SK-N-MC (cell line): ENCODE measurements at regions not wholly inside any gene's neighbourhood (a gene's known extent, or its start where the extent isn't known, plus 50 kb on each side); places are given as distances from the start of the nearest gene placed in this dataset.
"Not testable (repeated sequence)": the region's sequence is repeated elsewhere in the genome, so short reads cannot be mapped to it uniquely, and the experiment has no call there.

Source experiments
- DNase-seq: peaks from one replicate; pipeline ENCODE4 v3.0.0-alpha.2; 2011; ENCODE audit warnings: low read depth, low spot score
- H3K27ac ChIP-seq: fragments of 200-600 bp; sonication (generic); 2 replicates; pipeline ENCODE4 v1.5.1; 2016; ENCODE audit warnings: mixed run types
- H3K36me3 ChIP-seq: fragments of 200-600 bp; sonication (generic); 2 replicates; pipeline ENCODE4 v1.6.1; 2017; ENCODE audit warnings: antibody characterized with exemption, low read length, mixed read lengths; ENCODE audit not compliant: insufficient read depth
- H3K4me3 ChIP-seq: fragments of 200-600 bp; sonication (generic); 2 replicates; pipeline ENCODE4 v1.5.1; 2016
- H3K9ac ChIP-seq: fragments of 200-600 bp; sonication (generic); 2 replicates; pipeline ENCODE4 v1.8.0; 2017; ENCODE audit warnings: mixed run types, mixed read lengths; ENCODE audit not compliant: insufficient read length
- H3K9me3 ChIP-seq: fragments of 200-600 bp; sonication (generic); 2 replicates; pipeline ENCODE4 v1.6.1; 2017; ENCODE audit warnings: low read depth, mild to moderate bottlenecking, antibody characterized with exemption, low read length, moderate library complexity, mixed read lengths
- EZH2 ChIP-seq: fragments of 200-600 bp; sonication (generic); IDR thresholded peaks from one replicate; pipeline ENCODE4 v1.6.1; 2017; ENCODE audit warnings: antibody characterized with exemption
- FOXP2 ChIP-seq: optimal IDR thresholded peaks from 2 replicates; pipeline ENCODE3; 2011; ENCODE audit warnings: mild to moderate bottlenecking, moderate library complexity; ENCODE audit not compliant: insufficient read depth; ENCODE audit errors: extremely low read length, control extremely low read depth
- POLR2AphosphoS5 ChIP-seq: IDR thresholded peaks from 2 replicates; pipeline ENCODE4 v1.6.1; 2012; ENCODE audit warnings: mild to moderate bottlenecking, low read depth, low read length, borderline replicate concordance

DNA sequence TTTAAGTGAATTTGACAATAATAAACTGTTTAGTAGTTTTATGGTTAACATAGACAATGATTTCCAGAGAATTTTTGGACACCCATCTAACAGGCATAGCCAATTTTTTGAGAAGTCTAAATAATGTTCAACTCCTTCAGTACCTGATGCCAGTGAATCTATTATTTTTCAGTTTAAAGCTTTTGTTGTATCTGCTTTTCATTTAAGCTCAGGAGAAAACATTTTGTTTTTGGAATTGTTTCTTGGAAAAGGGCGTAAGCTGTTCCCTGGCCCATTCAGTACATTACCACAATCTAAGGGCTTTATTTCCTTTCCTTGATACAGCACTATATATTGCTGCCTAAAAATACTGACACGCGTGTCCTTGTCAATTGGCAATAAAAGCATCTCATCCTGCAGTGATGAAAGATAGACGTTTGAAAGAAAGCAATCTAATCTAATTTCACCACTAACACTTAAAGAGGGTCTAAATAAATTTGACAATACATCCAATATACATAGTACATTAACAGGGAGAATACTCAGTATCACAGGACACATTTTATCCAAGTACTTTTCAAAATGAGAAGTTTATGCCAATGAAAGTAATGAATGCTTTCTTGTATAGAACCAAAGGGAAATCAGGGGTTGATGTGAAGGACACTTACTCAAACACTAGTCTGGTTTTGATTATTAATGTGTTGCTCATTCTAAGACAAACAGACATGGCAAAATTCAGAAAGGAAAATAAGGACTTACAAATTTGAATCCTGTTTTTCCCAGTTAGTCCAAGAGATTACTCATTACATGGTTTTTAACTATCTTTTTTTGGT lies 104.2 kb upstream of the LGR5 start:
- Histone ChIP-seq H3K9me3 (0 out of 2 replicates have a peak, but pooled peaks cover 4% of the 10 kb centered on the region), H3K4me3 (no peak overlapping the region), H3K36me3 (no peaks in the 10 kb centered on the region), H3K9ac (no peak overlapping the region), H3K27ac (no peak overlapping the region)
- DNase-seq, result no peak
- TF ChIP-seq EZH2 (no peak), FOXP2 (no peak), POLR2AphosphoS5 (no peak)

- no peak for DNase-seq
- H3K4me3 ChIP-seq, result no peak overlapping the region
- H3K9ac ChIP-seq, result no peak overlapping the region
- TF ChIP-seq POLR2AphosphoS5 (no peak), EZH2 (no peak), FOXP2 (no peak)
- 0 out of 2 replicates have a peak, but pooled peaks cover 3% of the 10 kb centered on the region for H3K9me3 ChIP-seq
- H3K27ac ChIP-seq, result no peak overlapping the region
- H3K36me3 ChIP-seq, result no peaks in the 10 kb centered on the region
Measured at GRCh38 chr12:71333418-71333817, 106.2 kb upstream of the LGR5 start.

- Histone ChIP-seq H3K27ac (no peak overlapping the region), H3K9ac (no peak overlapping the region), H3K4me3 (no peak overlapping the region), H3K9me3 (no peaks in the 10 kb centered on the region), H3K36me3 (no peaks in the 10 kb centered on the region)
- DNase-seq, result no peak
- no peak for TF ChIP-seq POLR2AphosphoS5
- no peak for TF ChIP-seq FOXP2
- TF ChIP-seq EZH2, result no peak
Measured at GRCh38 chr12:71329956-71330355, 109.6 kb upstream of the LGR5 start.

DNA sequence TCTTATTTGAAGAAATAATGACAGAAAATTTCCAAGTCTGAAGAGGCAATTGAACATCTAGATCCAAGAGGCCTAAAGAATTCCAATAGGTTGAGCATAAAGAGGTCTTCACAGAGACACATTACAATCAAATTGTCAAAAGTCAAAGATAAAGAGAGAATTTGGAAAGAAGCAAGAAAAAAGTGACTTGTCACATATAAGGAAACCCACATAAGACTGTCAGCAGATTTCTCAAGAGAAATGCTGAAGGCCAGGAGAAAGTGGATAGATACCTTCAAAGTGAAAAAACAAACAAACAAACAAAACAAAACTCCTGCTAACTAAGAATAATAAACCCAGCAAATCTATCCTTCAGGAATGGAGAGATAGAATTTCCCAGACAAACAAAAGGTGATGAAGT lies 118.1 kb upstream of the LGR5 start:
- Histone ChIP-seq H3K9ac (no peak overlapping the region), H3K27ac (no peak overlapping the region), H3K36me3 (no peaks in the 10 kb centered on the region), H3K9me3 (no peaks in the 10 kb centered on the region), H3K4me3 (no peak overlapping the region)
- DNase-seq, result no peak
- TF ChIP-seq EZH2 (no peak), POLR2AphosphoS5 (no peak), FOXP2 (no peak)

DNA sequence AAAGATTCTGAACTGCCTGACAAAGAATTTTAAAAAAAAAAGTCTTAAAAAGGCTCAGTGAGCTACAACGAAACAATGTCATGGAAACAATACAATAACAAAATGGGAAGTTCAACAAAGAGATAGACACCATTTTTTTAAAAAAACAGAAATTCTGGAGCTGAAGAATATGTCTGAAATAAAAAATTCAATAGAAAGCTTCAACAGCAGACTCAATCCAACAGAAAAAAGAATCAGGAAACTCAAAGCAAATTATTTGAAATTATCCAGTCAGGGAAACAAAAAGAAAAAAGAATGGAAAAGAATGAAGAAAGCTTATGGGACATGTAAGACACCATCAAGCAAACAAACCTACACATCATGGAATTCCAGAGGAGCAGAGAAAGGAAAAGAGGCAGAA lies 118.5 kb upstream of the LGR5 start:
- DNase-seq, result no peak
- Histone ChIP-seq H3K9me3 (no peaks in the 10 kb centered on the region), H3K9ac (no peak overlapping the region), H3K27ac (no peak overlapping the region), H3K4me3 (no peak overlapping the region), H3K36me3 (no peaks in the 10 kb centered on the region)
- TF ChIP-seq FOXP2 (no peak), EZH2 (no peak), POLR2AphosphoS5 (no peak)

GRCh38 chr12:71315328-71315985 lies 124.1 kb upstream of the LGR5 start:
- Histone ChIP-seq H3K27ac (no peak overlapping the region), H3K9ac (no peak overlapping the region), H3K4me3 (no peak overlapping the region), H3K9me3 (no peaks in the 10 kb centered on the region), H3K36me3 (no peaks in the 10 kb centered on the region)
- TF ChIP-seq FOXP2 (no peak), EZH2 (no peak), POLR2AphosphoS5 (no peak)
- no peak for DNase-seq

DNA sequence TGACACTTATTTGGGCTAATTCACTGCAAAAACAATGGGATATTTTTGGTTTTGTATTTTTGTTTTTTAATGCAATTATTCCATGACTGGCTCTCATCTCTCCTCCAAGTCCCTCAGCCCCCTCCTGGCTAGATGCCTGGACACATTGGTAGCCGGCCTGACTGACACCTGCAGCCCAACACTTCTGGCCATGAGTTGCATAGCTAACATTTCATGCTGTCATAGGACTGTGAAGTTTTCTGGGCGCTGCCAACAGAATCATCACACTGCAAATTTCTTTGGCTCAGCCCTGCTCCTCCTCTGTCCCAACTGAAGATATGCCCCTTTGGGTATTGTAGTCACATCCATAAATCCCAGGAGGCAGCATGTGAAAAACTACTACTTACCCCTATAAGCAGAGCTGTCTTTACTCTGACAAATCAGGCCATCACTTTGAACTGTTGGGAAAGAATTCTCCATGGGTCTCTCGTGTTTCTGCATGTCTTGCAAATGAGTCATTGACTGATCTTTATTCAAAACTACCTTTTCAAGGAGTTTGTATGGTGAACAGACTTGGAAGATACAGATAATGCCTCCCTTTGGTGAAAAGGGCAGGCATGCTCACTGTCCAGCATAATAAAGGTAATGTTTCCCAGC lies 126.7 kb upstream of the LGR5 start:
- Histone ChIP-seq H3K4me3 (no peak overlapping the region), H3K9ac (no peak overlapping the region), H3K36me3 (no peaks in the 10 kb centered on the region), H3K9me3 (no peaks in the 10 kb centered on the region), H3K27ac (no peak overlapping the region)
- no peak for DNase-seq
- TF ChIP-seq POLR2AphosphoS5, result no peak
- no peak for TF ChIP-seq FOXP2
- TF ChIP-seq EZH2, result no peak

DNA sequence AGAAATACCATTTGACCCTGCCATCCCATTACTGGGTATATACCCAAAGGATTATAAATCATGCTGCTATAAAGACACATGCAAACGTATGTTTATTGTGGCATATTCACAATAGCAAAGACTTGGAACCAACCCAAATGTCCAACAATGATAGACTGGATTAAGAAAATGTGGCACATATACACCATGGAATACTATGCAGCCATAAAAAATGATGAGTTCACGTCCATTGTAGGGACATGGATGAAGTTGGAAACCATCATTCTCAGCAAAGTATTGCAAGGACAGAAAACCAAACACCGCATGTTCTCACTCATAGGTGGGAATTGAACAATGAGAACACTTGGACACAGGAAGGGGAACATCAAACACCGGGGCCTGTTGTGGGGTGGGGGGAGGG lies 128.0 kb upstream of the LGR5 start:
- H3K9me3 ChIP-seq, H3K9ac ChIP-seq: not testable (repeated sequence)

DNA sequence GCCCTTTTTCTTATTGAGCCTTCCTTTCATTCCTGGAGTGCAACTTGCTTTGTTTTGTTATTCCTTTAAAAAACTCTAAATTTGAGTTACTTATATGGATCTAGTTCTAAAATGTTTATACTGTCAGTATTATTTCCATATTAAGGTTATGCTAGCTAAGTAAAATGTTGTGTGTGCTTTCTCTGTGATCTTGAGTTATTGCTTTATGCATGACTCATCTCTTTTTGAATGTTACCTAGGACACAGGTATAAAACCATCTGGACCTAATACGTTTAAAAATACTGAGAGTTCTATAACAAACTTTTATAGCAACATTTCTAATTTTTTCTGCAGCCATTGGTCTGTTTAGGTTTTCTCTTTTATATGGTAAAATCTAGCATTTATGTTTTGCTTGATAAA lies 132.8 kb upstream of the LGR5 start:
- TF ChIP-seq POLR2AphosphoS5, result no peak
- no peak for TF ChIP-seq FOXP2
- TF ChIP-seq EZH2, result no peak
- DNase-seq, result no peak
- Histone ChIP-seq H3K9ac (no peak overlapping the region), H3K36me3 (no peaks in the 10 kb centered on the region), H3K9me3 (no peaks in the 10 kb centered on the region), H3K27ac (no peak overlapping the region), H3K4me3 (no peak overlapping the region)

More for the DNA sequence above, 128.0 kb upstream of the LGR5 start:
- not testable (repeated sequence) for H3K36me3 ChIP-seq, H3K27ac ChIP-seq, DNase-seq, H3K4me3 ChIP-seq
